IMR-90 (cell line): ENCODE measurements at regions not wholly inside any gene's neighbourhood (a gene's known extent, or its start where the extent isn't known, plus 50 kb on each side); places are given as distances from the start of the nearest gene placed in this dataset.

Experiments used
- ATAC-seq: fragments of 200-7000 bp; cut with Tn5 transposase; 2 replicates; pipeline ENCODE4 v1.9.1; 2020; ENCODE audit warnings: low read depth, mild to moderate bottlenecking, moderate library complexity
- BruUV-seq: library from RNA; stranded (reverse); fragments of 400-500 nt; replicated peaks from 2 replicates; lab custom pipeline; 2021; lab: Mats Ljungman, UMichigan
- CTCF ChIA-PET: fragments of 300-600 bp; formaldehyde crosslinking; extraction: SDS; loops from one replicate; lab custom pipeline; 2021; ENCODE audit warnings: antibody characterized with exemption; lab: Yijun Ruan, JAX
- POLR2A ChIA-PET: fragments of 300-600 bp; sonication (Branson Sonifier 250); formaldehyde crosslinking; loops from one replicate; lab custom pipeline; 2022; ENCODE audit warnings: antibody characterized with exemption; ENCODE audit not compliant: unreplicated experiment; lab: Charles Lee
- DNase-seq: peaks from one replicate; pipeline ENCODE4 v3.0.0; 2013
- H2AFZ ChIP-seq: replicated peaks from 2 replicates; pipeline ENCODE3; 2013; ENCODE audit warnings: low read length, mild to moderate bottlenecking; ENCODE audit not compliant: poor library complexity
- H2AK5ac ChIP-seq: 2 replicates; pipeline ENCODE4 v1.6.1; 2013; ENCODE audit warnings: low read depth, low read length, inconsistent platforms
- H2AK9ac ChIP-seq: replicated peaks from 2 replicates; pipeline ENCODE3; 2013; ENCODE audit warnings: mild to moderate bottlenecking, low read depth, low read length, moderate library complexity; ENCODE audit not compliant: poor library complexity
- H2BK120ac ChIP-seq: 2 replicates; pipeline ENCODE4 v1.6.1; 2013; ENCODE audit warnings: low read depth, low read length, inconsistent platforms
- H2BK15ac ChIP-seq: 3 replicates; pipeline ENCODE4 v1.6.1; 2013; ENCODE audit warnings: low read depth, low read length, inconsistent platforms
- H2BK20ac ChIP-seq: 2 replicates; pipeline ENCODE4 v1.6.1; 2013; ENCODE audit warnings: low read depth, mild to moderate bottlenecking, inconsistent platforms, low read length, moderate library complexity
- H2BK5ac ChIP-seq: 2 replicates; pipeline ENCODE4 v1.6.1; 2013; ENCODE audit warnings: mild to moderate bottlenecking, low read depth, low read length, inconsistent platforms; ENCODE audit not compliant: poor library complexity, severe bottlenecking
- H3K14ac ChIP-seq: replicated peaks from 2 replicates; pipeline ENCODE4 v1.6.1; 2013; ENCODE audit warnings: low read depth, low read length, inconsistent platforms
- H3K18ac ChIP-seq: 2 replicates; pipeline ENCODE4 v1.6.1; 2013; ENCODE audit warnings: low read depth, low read length, control low read depth
- H3K23ac ChIP-seq: 2 replicates; pipeline ENCODE4 v1.6.1; 2013; ENCODE audit warnings: low read depth, low read length, inconsistent platforms
- H3K27ac ChIP-seq: 2 replicates; pipeline ENCODE4 v1.5.1; 2013; ENCODE audit warnings: mild to moderate bottlenecking, control low read depth, low read length; ENCODE audit not compliant: insufficient read depth
- H3K27me3 ChIP-seq: 2 replicates; pipeline ENCODE4 v1.6.1; 2013; ENCODE audit warnings: low read length; ENCODE audit not compliant: control insufficient read depth, insufficient read depth
- H3K36me3 ChIP-seq: 2 replicates; pipeline ENCODE4 v1.6.1; 2013; ENCODE audit warnings: low read length, mixed read lengths; ENCODE audit not compliant: control insufficient read depth, insufficient read depth
- H3K4ac ChIP-seq: 2 replicates; pipeline ENCODE4 v1.6.1; 2013; ENCODE audit warnings: low read depth, low read length, inconsistent platforms
- H3K4me1 ChIP-seq: 2 replicates; pipeline ENCODE4 v1.6.1; 2013; ENCODE audit warnings: low read length, mixed read lengths; ENCODE audit not compliant: control insufficient read depth, insufficient read depth
- H3K4me2 ChIP-seq: 2 replicates; pipeline ENCODE4 v1.6.1; 2013; ENCODE audit warnings: low read depth, mild to moderate bottlenecking, control low read depth, low read length, moderate library complexity
- H3K4me3 ChIP-seq: 2 replicates; pipeline ENCODE4 v1.5.1; 2013; ENCODE audit warnings: low read depth, mild to moderate bottlenecking, control low read depth, low read length, moderate library complexity; ENCODE audit not compliant: insufficient read depth
- H3K56ac ChIP-seq: 2 replicates; pipeline ENCODE4 v1.6.1; 2013; ENCODE audit warnings: low read length, inconsistent platforms; ENCODE audit not compliant: insufficient read depth; ENCODE audit errors: extremely low read depth
- H3K79me1 ChIP-seq, 2 experiments: 2 replicates each; pipeline ENCODE4 v1.6.1; 2013; ENCODE audit warnings: low read length in 2 of 2, inconsistent platforms in 1 of 2, low read depth in 1 of 2
- H3K9ac ChIP-seq: 2 replicates; pipeline ENCODE4 v1.6.1; 2013; ENCODE audit warnings: low read depth, low read length, control low read depth
- H3K9me1 ChIP-seq: 2 replicates; pipeline ENCODE4 v1.6.1; 2013; ENCODE audit warnings: low read length, inconsistent platforms; ENCODE audit not compliant: insufficient read depth
- H3K9me3 ChIP-seq: 2 replicates; pipeline ENCODE4 v1.6.1; 2013; ENCODE audit warnings: low read length; ENCODE audit not compliant: control insufficient read depth, insufficient read depth
- H4K20me1 ChIP-seq: 2 replicates; pipeline ENCODE4 v1.6.1; 2013; ENCODE audit warnings: low read length, inconsistent platforms; ENCODE audit not compliant: insufficient read depth
- H4K5ac ChIP-seq: 2 replicates; pipeline ENCODE4 v1.6.1; 2013; ENCODE audit warnings: mild to moderate bottlenecking, low read depth, low read length, control low read depth
- H4K8ac ChIP-seq, 2 experiments: 2 replicates each; pipeline ENCODE4 v1.6.1; 2013; ENCODE audit warnings: low read depth in 2 of 2, low read length in 2 of 2, control low read depth in 1 of 2, inconsistent platforms in 1 of 2
- H4K91ac ChIP-seq: 2 replicates; pipeline ENCODE4 v1.6.1; 2013; ENCODE audit warnings: low read depth, low read length, inconsistent platforms; ENCODE audit not compliant: insufficient read depth
- CEBPB ChIP-seq: IDR thresholded peaks from 2 replicates; pipeline ENCODE4 v1.6.1; 2012; ENCODE audit warnings: low read depth, low read length, improper control_type of control experiment
- RAD21 ChIP-seq: IDR thresholded peaks from 2 replicates; pipeline ENCODE4 v1.6.1; 2012; ENCODE audit warnings: low read length, improper control_type of control experiment
- WGBS, 2 experiments: methylation state at CpG; one replicate each; pipeline versions ENCODE4 v1.1.5 to v1.1.7; 2013; ENCODE audit warnings: missing lambda C conversion rate in 2 of 2; ENCODE audit not compliant: insufficient read length in 1 of 2; ENCODE audit errors: extremely low coverage in 2 of 2; 5-methylcytosine and 5-hydroxymethylcytosine counted together
- dilution Hi-C: fragments of 300-500 bp; cut with HindIII; formaldehyde crosslinking; loops from one replicate; pipeline ENCODE4 v1.14.3; 2018; ENCODE audit warnings: low sequenced_read_pairs; ENCODE audit not compliant: unreplicated experiment
- in situ Hi-C: fragments of 300-500 bp; cut with MboI; formaldehyde crosslinking; loops from 3 replicates; pipeline ENCODE4 v1.14.3; 2019; ENCODE audit warnings: low sequenced_read_pairs, inconsistent platforms, mixed read lengths
- intact Hi-C: fragments of 100-400 bp; cut with micrococcal nuclease; formaldehyde crosslinking; loops from 2 replicates; pipeline ENCODE4 v1.10.0; 2022

- in situ Hi-C loops = no loop called here
- peak overlapping the region; percentile 21 for H2AFZ ChIP-seq
- H3K4me2 ChIP-seq = no peak overlapping the region
- H3K9me3 ChIP-seq = peaks cover 49% of the 10 kb centered on the region
- H3K14ac ChIP-seq = no peak overlapping the region
- no peak overlapping the region for H2BK15ac ChIP-seq
- H3K4me3 ChIP-seq = no peak overlapping the region
- no peak overlapping the region for H3K23ac ChIP-seq
- no peak overlapping the region for H4K8ac ChIP-seq
- H3K4me1 ChIP-seq = no peaks in the 10 kb centered on the region
- no peak overlapping the region for H2BK5ac ChIP-seq
- POLR2A ChIA-PET = no interaction called here
- no peak overlapping the region for H3K4ac ChIP-seq
- dilution Hi-C loops = no loop called here
- no peaks in the 10 kb centered on the region for H3K36me3 ChIP-seq
- ATAC-seq (no peak), DNase-seq (no peak)
- no CpG with 5 or more reads among the region's 12 CpGs for WGBS, 2 experiments
- no peak overlapping the region for H3K9ac ChIP-seq
- no peak overlapping the region for H2BK120ac ChIP-seq
- TF ChIP-seq RAD21 (no peak), CEBPB (no peak)
- H3K56ac ChIP-seq = no peak overlapping the region
- H2AK9ac ChIP-seq = no peak overlapping the region
- H3K27me3 ChIP-seq = no peaks in the 10 kb centered on the region
- no peak overlapping the region for H3K18ac ChIP-seq
- H4K91ac ChIP-seq = no peak overlapping the region
- intact Hi-C loops = no loop called here
- no peaks in the 10 kb centered on the region for H3K9me1 ChIP-seq
- CTCF ChIA-PET = no interaction called here
- no peak overlapping the region for H4K5ac ChIP-seq
- H3K27ac ChIP-seq = no peak overlapping the region
- no TSS peak for BruUV-seq
- no peaks in the 10 kb centered on the region for H3K79me1 ChIP-seq
- H2AK5ac ChIP-seq = no peak overlapping the region
- H2BK20ac ChIP-seq = no peak overlapping the region
- no peaks in the 10 kb centered on the region for H4K20me1 ChIP-seq
Observed at GRCh38 chr2:239765911-239766310, 259.2 kb downstream of the NDUFA10 start.
